ENCODE measurements at regions not wholly inside any gene's neighbourhood (a gene's known extent, or its start where the extent isn't known, plus 50 kb on each side); places are given as distances from the start of the nearest gene placed in this dataset.

DNA sequence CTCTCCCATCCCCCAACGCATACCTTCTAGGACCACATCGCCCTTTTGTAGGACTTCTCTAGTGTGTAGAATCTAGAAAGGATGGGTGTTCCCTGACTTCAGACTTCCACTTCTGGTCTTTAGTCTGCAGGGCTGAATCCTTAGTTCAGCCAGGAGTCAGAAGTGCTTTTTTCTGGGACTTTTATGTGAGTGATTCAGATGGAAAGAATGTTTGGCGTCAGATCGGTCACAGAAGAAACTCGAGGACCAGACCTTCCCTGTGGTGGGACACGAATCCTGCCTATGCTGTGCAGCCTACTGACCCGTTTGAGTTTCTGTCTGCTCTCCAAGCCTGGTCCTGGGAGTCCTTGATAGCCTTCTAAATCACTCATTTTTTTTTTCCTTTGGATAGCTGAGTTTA lies 165.4 kb upstream of the SSTR1 start:
- no peak for DNase-seq
- H3K27ac ChIP-seq = no peak overlapping the region
- 21 to 41% methylated on average over 7 of the region's 7 CpGs for WGBS, 2 donors
- intact Hi-C loops (cut with DNase I) = no loop called here
- H3K4me1 ChIP-seq = no peaks in the 10 kb centered on the region
- no peaks in the 10 kb centered on the region for H3K27me3 ChIP-seq
- H3K4me3 ChIP-seq = no peak overlapping the region
- no peak for TF ChIP-seq CTCF (IDR thresholded peaks at IDR 0.05)
- no peaks in the 10 kb centered on the region for H3K9me3 ChIP-seq
- no peaks in the 10 kb centered on the region for H3K36me3 ChIP-seq

- no peak overlapping the region for H3K27ac ChIP-seq
- WGBS, 2 donors = 86 to 94% methylated on average over 4 of the region's 4 CpGs
- H3K36me3 ChIP-seq = no peaks in the 10 kb centered on the region
- DNase-seq = no peak
- intact Hi-C loops (cut with DNase I) = no loop called here
- H3K4me1 ChIP-seq = no peaks in the 10 kb centered on the region
- H3K27me3 ChIP-seq = no peaks in the 10 kb centered on the region
- H3K9me3 ChIP-seq = no peaks in the 10 kb centered on the region
- H3K4me3 ChIP-seq = no peak overlapping the region
- TF ChIP-seq POLR2A (IDR thresholded peaks at IDR 0.05) (no peak), CTCF (IDR thresholded peaks at IDR 0.05) (no peak)
These were observed 163.0 kb upstream of the SSTR1 start for GRCh38 chr14:38044710-38045109.

DNA sequence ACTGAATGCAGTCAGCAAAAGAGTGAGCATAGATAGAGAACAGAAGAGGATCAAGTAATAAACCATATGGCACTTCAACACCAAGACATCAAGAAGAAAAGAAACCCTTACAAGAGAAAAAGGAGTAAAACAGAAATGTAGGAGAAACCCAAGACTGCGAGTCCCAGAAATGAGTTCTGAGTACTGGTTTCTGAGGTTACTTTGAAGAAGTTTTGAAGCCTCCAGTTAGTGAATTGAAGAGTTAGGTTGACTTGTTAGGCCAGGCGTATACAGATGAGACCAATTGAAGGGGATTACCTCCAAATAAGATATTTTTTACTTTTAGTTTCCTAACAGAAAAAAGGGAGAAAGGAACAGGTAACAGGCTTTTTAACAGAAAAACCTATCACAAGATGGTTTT lies 162.2 kb upstream of the SSTR1 start:
- Histone ChIP-seq H3K4me3 (no peak overlapping the region), H3K27ac (no peak overlapping the region), H3K27me3 (no peaks in the 10 kb centered on the region), H3K36me3 (no peaks in the 10 kb centered on the region), H3K9me3 (no peaks in the 10 kb centered on the region), H3K4me1 (no peaks in the 10 kb centered on the region)
- no peak for DNase-seq
- WGBS, 2 donors = 81 to 94% methylated on average over 2 of the region's 2 CpGs
- TF ChIP-seq CTCF (IDR thresholded peaks at IDR 0.05) (no peak), POLR2A (IDR thresholded peaks at IDR 0.05) (no peak)
- intact Hi-C loops (cut with DNase I) = no loop called here

DNA sequence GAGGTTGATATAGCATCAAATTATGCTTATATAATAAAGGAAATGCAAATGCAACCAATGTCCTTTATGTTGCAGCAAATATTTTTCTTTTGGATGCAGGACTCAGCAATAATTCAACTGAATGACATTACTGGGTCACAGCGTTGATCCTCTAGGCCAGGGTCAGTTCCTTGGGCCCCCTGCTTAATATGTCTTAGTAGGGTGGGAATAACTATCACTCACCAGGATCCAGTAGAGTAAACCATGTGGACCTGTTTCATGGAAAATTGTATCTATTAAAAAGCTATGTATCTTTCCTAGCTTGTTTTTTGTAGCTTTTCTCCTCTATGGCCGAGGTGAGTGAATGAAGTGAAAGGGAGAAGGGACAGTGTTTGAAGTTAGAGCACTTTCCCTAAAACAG lies 161.5 kb upstream of the SSTR1 start:
- TF ChIP-seq POLR2A (IDR thresholded peaks at IDR 0.05) (no peak), CTCF (IDR thresholded peaks at IDR 0.05) (no peak)
- Histone ChIP-seq H3K36me3 (no peaks in the 10 kb centered on the region), H3K27me3 (no peaks in the 10 kb centered on the region), H3K27ac (no peak overlapping the region), H3K4me3 (no peak overlapping the region), H3K9me3 (no peaks in the 10 kb centered on the region), H3K4me1 (no peaks in the 10 kb centered on the region)
- intact Hi-C loops (cut with DNase I) = no loop called here
- no peak for DNase-seq
- 80 to 83% methylated on average over 2 of the region's 2 CpGs for WGBS, 2 donors

DNA sequence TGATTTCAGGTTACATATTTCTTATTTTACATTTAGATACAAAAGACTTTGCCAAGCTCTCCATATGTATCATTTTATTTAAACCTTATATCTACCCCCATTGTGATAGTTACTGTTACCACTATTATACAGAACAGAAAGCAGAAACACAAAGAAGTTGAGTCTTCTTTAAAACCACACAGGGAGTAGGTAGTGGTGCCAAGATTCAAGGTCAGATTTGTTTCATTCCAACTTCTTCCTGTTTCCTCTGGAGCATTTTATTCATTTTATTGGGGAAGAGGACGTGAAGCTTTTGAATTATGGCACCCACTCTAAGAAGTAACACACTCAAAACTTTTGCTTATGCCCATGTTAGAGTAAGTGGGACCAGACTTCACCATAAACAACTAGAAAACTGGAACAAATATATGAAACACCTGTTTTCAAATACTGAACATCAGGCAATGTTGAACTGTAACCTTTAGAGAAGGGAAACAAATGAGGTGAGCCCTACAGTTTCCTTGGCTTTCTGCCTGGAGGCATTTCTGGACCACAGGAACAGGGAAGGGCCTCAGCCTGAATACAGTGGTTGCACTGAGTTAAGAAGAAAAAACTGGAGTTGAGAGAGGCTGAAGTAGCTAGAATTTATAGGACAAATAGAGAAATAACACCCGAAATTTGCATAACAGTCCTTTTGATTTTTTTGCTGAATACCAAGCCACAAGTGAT lies 160.4 kb upstream of the SSTR1 start:
- H3K27me3 ChIP-seq = no peaks in the 10 kb centered on the region
- 63 to 68% methylated on average over 2 of the region's 2 CpGs for WGBS, 2 donors
- no peaks in the 10 kb centered on the region for H3K36me3 ChIP-seq
- intact Hi-C loops (cut with DNase I) = no loop called here
- no peak for TF ChIP-seq POLR2A (IDR thresholded peaks at IDR 0.05)
- no peak for TF ChIP-seq CTCF (IDR thresholded peaks at IDR 0.05)
- no peak for DNase-seq
- H3K4me1 ChIP-seq = no peaks in the 10 kb centered on the region
- no peak overlapping the region for H3K4me3 ChIP-seq
- no peak overlapping the region for H3K27ac ChIP-seq
- H3K9me3 ChIP-seq = no peaks in the 10 kb centered on the region
